Fibroblast of lung (primary cell): ENCODE measurements at regions not wholly inside any gene's neighbourhood (a gene's known extent, or its start where the extent isn't known, plus 50 kb on each side); places are given as distances from the start of the nearest gene placed in this dataset.
A peak's percentile ranks its signal among the peaks of the same experiment; 100 is the strongest.

ENCODE experiments used
- DNase-seq, 2 donors: peaks; one replicate each; pipeline versions ENCODE4 v3.0.0 to v3.0.0-alpha.2; 2010; ENCODE audit warnings: low read depth in 2 of 2
- H2AFZ ChIP-seq: 2 replicates; pipeline ENCODE4 v1.5.1; 2012; ENCODE audit warnings: low read length, control low read depth, inconsistent platforms
- H3K27ac ChIP-seq: 2 replicates; pipeline ENCODE4 v1.5.1; 2011; ENCODE audit warnings: low read length, control low read depth; ENCODE audit not compliant: insufficient read depth
- H3K27me3 ChIP-seq: 2 replicates; pipeline ENCODE4 v1.5.1; 2011; ENCODE audit warnings: mild to moderate bottlenecking, low read length; ENCODE audit not compliant: control insufficient read depth, insufficient read depth
- H3K36me3 ChIP-seq: 2 replicates; pipeline ENCODE4 v1.5.1; 2011; ENCODE audit warnings: low read length; ENCODE audit not compliant: control insufficient read depth, insufficient read depth
- H3K4me1 ChIP-seq: 2 replicates; pipeline ENCODE4 v1.5.1; 2011; ENCODE audit warnings: low read length; ENCODE audit not compliant: control insufficient read depth, insufficient read depth; ENCODE audit errors: extremely low read depth
- H3K4me2 ChIP-seq: 2 replicates; pipeline ENCODE4 v1.5.1; 2011; ENCODE audit warnings: low read length, control low read depth; ENCODE audit not compliant: insufficient read depth; ENCODE audit errors: extremely low read depth
- H3K4me3 ChIP-seq, 4 experiments: fragments of 200-600 bp in 1 of 4; sonication (generic) in 1 of 4; replicated peaks in 1 of 4; 2 replicates each; pipeline ENCODE4 v1.5.1; 2011 to 2016; ENCODE audit warnings: low read length in 4 of 4, low read depth in 3 of 4, mild to moderate bottlenecking in 3 of 4, control low read depth in 2 of 4, inconsistent platforms in 1 of 4, mixed read lengths in 1 of 4; ENCODE audit not compliant: insufficient read depth in 1 of 4; ENCODE audit errors: control extremely low read depth in 1 of 4
- H3K79me2 ChIP-seq: 2 replicates; pipeline ENCODE4 v1.5.1; 2012; ENCODE audit warnings: mild to moderate bottlenecking, low read length, inconsistent platforms; ENCODE audit not compliant: control insufficient read depth, insufficient read depth
- H3K9ac ChIP-seq: 2 replicates; pipeline ENCODE4 v1.5.1; 2011; ENCODE audit warnings: mild to moderate bottlenecking, low read length, control low read depth; ENCODE audit not compliant: insufficient read depth
- H3K9me3 ChIP-seq: 2 replicates; pipeline ENCODE4 v1.5.1; 2012; ENCODE audit warnings: low read depth, low read length; ENCODE audit not compliant: control insufficient read depth, insufficient read depth
- H4K20me1 ChIP-seq: 2 replicates; pipeline ENCODE4 v1.5.1; 2011; ENCODE audit warnings: low read length; ENCODE audit not compliant: control insufficient read depth, insufficient read depth; ENCODE audit errors: extremely low read depth
- EZH2 ChIP-seq: IDR thresholded peaks from 2 replicates; pipeline ENCODE4 v1.5.1; 2012; ENCODE audit warnings: low read length, control low read depth, mild to moderate bottlenecking; ENCODE audit errors: missing control alignments
- TF ChIP-seq, protein P1 (sequence below), 2 donors: IDR thresholded peaks in 1 of 2; conservative IDR thresholded peaks in 1 of 2; 1 replicate in 1 of 2; 2 replicates in 1 of 2; pipeline ENCODE4 v1.5.1; 2011 to 2012; ENCODE audit warnings: low read length in 2 of 2, control low read depth in 1 of 2, inconsistent platforms in 1 of 2, low read depth in 1 of 2, mild to moderate bottlenecking in 1 of 2

DNA sequence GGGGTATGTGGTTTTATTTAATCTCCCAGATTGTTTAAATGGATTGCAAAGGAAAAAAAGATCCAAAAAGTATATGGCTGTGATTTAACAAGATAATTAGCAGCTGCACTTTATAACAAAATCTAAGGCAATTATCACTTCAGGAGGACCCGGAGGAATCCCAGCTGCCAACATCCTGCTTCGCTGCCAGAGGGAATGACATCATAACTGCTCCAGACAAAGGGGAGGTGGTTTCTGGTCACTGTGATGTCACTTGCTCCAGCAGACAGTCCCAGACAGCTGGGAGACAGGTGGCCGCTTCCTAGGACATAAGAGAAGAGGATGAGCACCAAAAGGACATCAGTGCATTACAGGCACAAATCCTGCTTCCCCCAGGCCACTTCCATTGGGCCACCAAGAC is 371.0 kb downstream of the BCOR start:
- peaks cover 4% of the 10 kb centered on the region for H3K4me1 ChIP-seq
- H3K4me3 ChIP-seq, result no peak overlapping the region
- no peak overlapping the region for H3K4me2 ChIP-seq
- peaks cover under 1% of the 10 kb centered on the region for H3K27me3 ChIP-seq
- H4K20me1 ChIP-seq, result no peaks in the 10 kb centered on the region
- H3K9me3 ChIP-seq, result no peaks in the 10 kb centered on the region
- no peaks in the 10 kb centered on the region for H3K79me2 ChIP-seq
- H2AFZ ChIP-seq, result no peak overlapping the region
- DNase-seq, result peak in 1 of 2 donors; percentile 73
- no peak overlapping the region for H3K9ac ChIP-seq
- TF ChIP-seq, protein P1, sequence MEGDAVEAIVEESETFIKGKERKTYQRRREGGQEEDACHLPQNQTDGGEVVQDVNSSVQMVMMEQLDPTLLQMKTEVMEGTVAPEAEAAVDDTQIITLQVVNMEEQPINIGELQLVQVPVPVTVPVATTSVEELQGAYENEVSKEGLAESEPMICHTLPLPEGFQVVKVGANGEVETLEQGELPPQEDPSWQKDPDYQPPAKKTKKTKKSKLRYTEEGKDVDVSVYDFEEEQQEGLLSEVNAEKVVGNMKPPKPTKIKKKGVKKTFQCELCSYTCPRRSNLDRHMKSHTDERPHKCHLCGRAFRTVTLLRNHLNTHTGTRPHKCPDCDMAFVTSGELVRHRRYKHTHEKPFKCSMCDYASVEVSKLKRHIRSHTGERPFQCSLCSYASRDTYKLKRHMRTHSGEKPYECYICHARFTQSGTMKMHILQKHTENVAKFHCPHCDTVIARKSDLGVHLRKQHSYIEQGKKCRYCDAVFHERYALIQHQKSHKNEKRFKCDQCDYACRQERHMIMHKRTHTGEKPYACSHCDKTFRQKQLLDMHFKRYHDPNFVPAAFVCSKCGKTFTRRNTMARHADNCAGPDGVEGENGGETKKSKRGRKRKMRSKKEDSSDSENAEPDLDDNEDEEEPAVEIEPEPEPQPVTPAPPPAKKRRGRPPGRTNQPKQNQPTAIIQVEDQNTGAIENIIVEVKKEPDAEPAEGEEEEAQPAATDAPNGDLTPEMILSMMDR (conservative IDR thresholded peaks at IDR 0.05 in 1 of 2, IDR thresholded peaks at IDR 0.05 in 1 of 2; ENCODE audit: low read depth in 1 of 2, low read length in 2 of 2), result no peak
- H3K36me3 ChIP-seq, result no peaks in the 10 kb centered on the region
- H3K27ac ChIP-seq, result no peak overlapping the region

DNA sequence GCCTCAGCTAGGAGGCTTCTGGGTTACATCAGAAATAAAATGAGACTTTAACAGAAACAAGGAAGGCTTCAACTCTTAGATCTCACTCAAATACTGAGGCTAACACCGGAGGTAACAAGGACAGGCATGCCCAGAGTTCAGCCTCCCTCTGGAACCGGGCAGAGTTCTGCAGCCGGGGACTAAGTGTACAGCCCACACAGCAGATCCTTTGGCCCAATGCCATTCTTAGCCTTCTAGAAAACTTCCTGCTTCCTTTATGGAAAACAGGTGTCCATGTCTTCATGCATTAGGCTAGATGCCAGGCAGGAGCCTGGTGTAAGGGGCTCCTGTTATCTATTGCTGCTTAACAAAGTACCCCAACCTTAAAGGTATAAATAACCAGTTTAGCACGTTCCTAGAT is 369.7 kb downstream of the BCOR start:
- H2AFZ ChIP-seq, result no peak overlapping the region
- no peak overlapping the region for H3K4me2 ChIP-seq
- TF ChIP-seq, protein P1 (conservative IDR thresholded peaks at IDR 0.05 in 1 of 2, IDR thresholded peaks at IDR 0.05 in 1 of 2; ENCODE audit: low read depth in 1 of 2, low read length in 2 of 2), result no peak
- TF ChIP-seq EZH2, result no peak
- no peak overlapping the region for H3K9ac ChIP-seq
- H3K4me3 ChIP-seq, result no peak overlapping the region
- no peaks in the 10 kb centered on the region for H3K79me2 ChIP-seq
- H3K27ac ChIP-seq, result no peak overlapping the region
- H3K9me3 ChIP-seq, result no peaks in the 10 kb centered on the region
- H3K27me3 ChIP-seq, result no peaks in the 10 kb centered on the region
- no peaks in the 10 kb centered on the region for H3K36me3 ChIP-seq
- DNase-seq, result peak in 1 of 2 donors; percentile 13
- H3K4me1 ChIP-seq, result peaks cover 3% of the 10 kb centered on the region
- no peaks in the 10 kb centered on the region for H4K20me1 ChIP-seq

DNA sequence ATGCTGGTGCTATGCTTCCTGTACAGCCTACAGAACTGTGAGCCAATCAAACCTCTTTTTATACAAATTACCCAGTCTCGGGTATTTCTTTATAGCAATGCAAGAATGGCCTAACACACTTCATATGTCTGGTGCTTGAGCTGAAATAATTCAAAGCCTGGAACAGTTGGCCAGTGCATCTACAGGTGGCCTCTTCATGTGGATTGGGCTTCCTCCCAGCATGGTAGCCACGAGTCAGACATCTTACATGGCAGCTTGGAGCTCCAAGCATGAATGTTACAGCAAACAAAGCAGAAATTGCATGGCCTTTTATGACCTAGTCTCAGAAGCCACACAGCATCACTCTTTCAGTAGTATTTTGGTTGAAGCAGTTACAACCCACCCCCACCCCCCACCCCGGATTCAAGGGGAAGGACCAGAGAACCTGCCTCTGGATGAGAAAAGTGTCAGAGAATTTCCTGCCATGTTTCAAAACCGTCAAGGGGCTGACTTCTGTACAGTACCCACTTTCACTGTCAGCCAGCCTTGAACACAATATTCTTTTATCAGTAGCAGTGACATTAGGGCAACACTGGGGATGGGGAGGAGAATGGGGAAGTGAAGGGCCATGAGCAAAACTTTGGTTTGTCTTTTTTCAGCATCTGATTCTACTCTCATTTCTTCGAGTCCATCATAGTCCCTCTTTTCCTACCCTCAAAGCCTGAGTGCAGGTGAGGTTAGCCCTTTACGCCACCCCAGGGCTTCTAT is 368.7 kb downstream of the BCOR start:
- TF ChIP-seq, protein P1 (conservative IDR thresholded peaks at IDR 0.05 in 1 of 2, IDR thresholded peaks at IDR 0.05 in 1 of 2; ENCODE audit: low read depth in 1 of 2, low read length in 2 of 2), result no peak
- TF ChIP-seq EZH2, result no peak
- H3K4me2 ChIP-seq, result no peak overlapping the region
- H2AFZ ChIP-seq, result no peak overlapping the region
- no peaks in the 10 kb centered on the region for H3K79me2 ChIP-seq
- DNase-seq, result no peak
- H3K27me3 ChIP-seq, result no peaks in the 10 kb centered on the region
- no peak overlapping the region for H3K27ac ChIP-seq
- peaks cover 3% of the 10 kb centered on the region for H3K4me1 ChIP-seq
- no peak overlapping the region for H3K9ac ChIP-seq
- no peaks in the 10 kb centered on the region for H3K36me3 ChIP-seq
- H4K20me1 ChIP-seq, result no peaks in the 10 kb centered on the region
- no peaks in the 10 kb centered on the region for H3K9me3 ChIP-seq
- no peak overlapping the region for H3K4me3 ChIP-seq
